ENCODE measurements at regions not wholly inside any gene's neighbourhood (a gene's known extent, or its start where the extent isn't known, plus 50 kb on each side); places are given as distances from the start of the nearest gene placed in this dataset.

- TF ChIP-seq POLR2AphosphoS5 (IDR thresholded peaks at IDR 0.05): no peak
- TF ChIP-seq EP300 (IDR thresholded peaks at IDR 0.05): no peak
- TF ChIP-seq CTCF (IDR thresholded peaks at IDR 0.05): no peak
Observed at GRCh38 chr2:15817748-15818147, 122.6 kb upstream of the MYCN start.

Measured in sigmoid colon (tissue), 4 donors.